Endothelial cell of umbilical vein (primary cell): ENCODE measurements at regions not wholly inside any gene's neighbourhood (a gene's known extent, or its start where the extent isn't known, plus 50 kb on each side); places are given as distances from the start of the nearest gene placed in this dataset.

Experiments used
- BruUV-seq: library from RNA; stranded (reverse); fragments of 400-500 nt; replicated peaks from 2 replicates; lab custom pipeline; 2021; lab: Mats Ljungman, UMichigan
- CTCF ChIA-PET: fragments of 300-600, 350-600 bp; sonication (Branson Sonifier 250); formaldehyde crosslinking; loops from one replicate; lab custom pipeline; 2021; ENCODE audit warnings: antibody characterized with exemption, inconsistent platforms; lab: Charles Lee
- POLR2A ChIA-PET: fragments of 300-600, 350-600 bp; sonication (Branson Sonifier 250); formaldehyde crosslinking; loops from one replicate; lab custom pipeline; 2021; ENCODE audit warnings: antibody characterized with exemption, inconsistent platforms; lab: Charles Lee
- DNase-seq: peaks from one replicate; pipeline ENCODE4 v3.0.0-alpha.2; 2011; ENCODE audit warnings: low read depth, low spot score
- FAIRE-seq: peaks from 2 replicates; lab custom pipeline; 2011; peaks lifted over from hg19 to GRCh38; lab: Jason Lieb, UNC
- H2AFZ ChIP-seq: 2 replicates; pipeline ENCODE4 v1.6.0; 2012; ENCODE audit warnings: low read depth, low read length, control low read depth, inconsistent platforms
- H3K27ac ChIP-seq: 2 replicates; pipeline ENCODE4 v1.5.1; 2011; ENCODE audit warnings: low read depth, mild to moderate bottlenecking, control low read depth, low read length, moderate library complexity; ENCODE audit not compliant: insufficient read depth
- H3K27me3 ChIP-seq, 2 experiments: 2 replicates each; pipeline versions ENCODE4 v1.6.0 to v1.6.1; 2011; ENCODE audit warnings: low read length in 2 of 2, mixed read lengths in 1 of 2; ENCODE audit not compliant: control insufficient read depth in 2 of 2, insufficient read depth in 2 of 2
- H3K36me3 ChIP-seq, 2 experiments: 2 replicates in 1 of 2; 3 replicates in 1 of 2; pipeline ENCODE4 v1.5.1; 2011; ENCODE audit warnings: low read length in 2 of 2, mild to moderate bottlenecking in 1 of 2, moderate library complexity in 1 of 2; ENCODE audit not compliant: control insufficient read depth in 2 of 2, insufficient read depth in 2 of 2; ENCODE audit errors: extremely low read depth in 1 of 2
- H3K4me1 ChIP-seq: 3 replicates; pipeline ENCODE4 v1.5.1; 2011; ENCODE audit warnings: mild to moderate bottlenecking, low read length; ENCODE audit not compliant: control insufficient read depth, insufficient read depth; ENCODE audit errors: extremely low read depth
- H3K4me2 ChIP-seq: 2 replicates; pipeline ENCODE4 v1.6.1; 2011; ENCODE audit warnings: low read length, control low read depth, mixed read lengths; ENCODE audit not compliant: insufficient read depth
- H3K4me3 ChIP-seq, 3 experiments: fragments of 200-600 bp in 1 of 3; sonication (generic), shearing (Covaris generic) in 1 of 3; replicated peaks in 1 of 3; 2 replicates each; pipeline ENCODE4 v1.5.1; 2011 to 2016; ENCODE audit warnings: control low read depth in 3 of 3, low read length in 3 of 3, mild to moderate bottlenecking in 2 of 3, inconsistent platforms in 1 of 3, low read depth in 1 of 3, moderate library complexity in 1 of 3; ENCODE audit not compliant: insufficient read depth in 1 of 3
- H3K79me2 ChIP-seq: 2 replicates; pipeline ENCODE4 v1.6.0; 2012; ENCODE audit warnings: low read length, inconsistent platforms; ENCODE audit not compliant: control insufficient read depth, insufficient read depth
- H3K9ac ChIP-seq: replicated peaks from 2 replicates; pipeline ENCODE3; 2011; ENCODE audit warnings: low read length, control low read depth; ENCODE audit not compliant: insufficient read depth; ENCODE audit errors: extremely low read depth
- H3K9me1 ChIP-seq: replicated peaks from 3 replicates; pipeline ENCODE4 v1.6.0; 2011; ENCODE audit warnings: mild to moderate bottlenecking, low read length; ENCODE audit not compliant: control insufficient read depth, insufficient read depth; ENCODE audit errors: extremely low read depth
- H3K9me3 ChIP-seq: replicated peaks from 2 replicates; pipeline ENCODE4 v1.5.1; 2012; ENCODE audit warnings: low read length, inconsistent platforms; ENCODE audit not compliant: control insufficient read depth, insufficient read depth
- H4K20me1 ChIP-seq: replicated peaks from 2 replicates; pipeline ENCODE3; 2011; ENCODE audit warnings: mild to moderate bottlenecking, low read length; ENCODE audit not compliant: control insufficient read depth, insufficient read depth; ENCODE audit errors: extremely low read depth
- EZH2 ChIP-seq: IDR thresholded peaks from 2 replicates; pipeline ENCODE4 v1.6.1; 2012; ENCODE audit warnings: borderline replicate concordance, low read depth, mild to moderate bottlenecking, moderate library complexity, low read length, inconsistent platforms; ENCODE audit not compliant: severe bottlenecking
- FOS ChIP-seq: IDR thresholded peaks from 2 replicates; pipeline ENCODE4 v1.6.1; 2011; ENCODE audit warnings: mild to moderate bottlenecking, low read length, moderate library complexity, borderline replicate concordance; ENCODE audit not compliant: insufficient read depth
- GATA2 ChIP-seq: IDR thresholded peaks from 2 replicates; pipeline ENCODE4 v1.7.0; 2011; ENCODE audit warnings: low read depth, mild to moderate bottlenecking, moderate library complexity, mixed read lengths, low read length; ENCODE audit not compliant: insufficient read length, insufficient read depth
- JUN ChIP-seq: IDR thresholded peaks from 2 replicates; pipeline ENCODE4 v1.6.1; 2011; ENCODE audit warnings: borderline replicate concordance, low read depth; ENCODE audit not compliant: insufficient read length, insufficient read depth
- MYC ChIP-seq: IDR thresholded peaks from one replicate; pipeline ENCODE4 v1.6.1; 2011; ENCODE audit warnings: mild to moderate bottlenecking, low read depth, low read length
- POLR2A ChIP-seq: IDR thresholded peaks from 2 replicates; pipeline ENCODE4 v1.6.1; 2012; ENCODE audit warnings: low read depth, mild to moderate bottlenecking, control low read depth, low read length
- POLR2AphosphoS5 ChIP-seq: IDR thresholded peaks from 2 replicates; pipeline ENCODE4 v1.6.1; 2012; ENCODE audit warnings: low read depth, mild to moderate bottlenecking, control low read depth, low read length, moderate library complexity; ENCODE audit not compliant: insufficient read depth
- dilution Hi-C: fragments of 300-500 bp; cut with MboI; formaldehyde crosslinking; loops from one replicate; pipeline ENCODE4 v1.15.0; 2019; ENCODE audit warnings: low sequenced_read_pairs; ENCODE audit not compliant: extremely low pct_ligation_motif_present
- intact Hi-C: fragments of 100-400 bp; cut with micrococcal nuclease; formaldehyde crosslinking; loops from one replicate; pipeline ENCODE4 v1.10.0; 2022
- TF ChIP-seq, protein P1 (sequence below), 2 donors: IDR thresholded peaks; 1 replicate in 1 of 2; 2 replicates in 1 of 2; pipeline ENCODE4 v1.5.1; 2011; ENCODE audit warnings: low read length in 2 of 2, mild to moderate bottlenecking in 2 of 2, moderate library complexity in 2 of 2, control low read depth in 1 of 2, inconsistent platforms in 1 of 2, low read depth in 1 of 2; ENCODE audit not compliant: insufficient read depth in 1 of 2; ENCODE audit errors: extremely low read depth in 1 of 2
- TF ChIP-seq, protein P2 (sequence below): IDR thresholded peaks from 2 replicates; pipeline ENCODE4 v1.6.1; 2011; ENCODE audit not compliant: insufficient read depth, insufficient read length

DNA sequence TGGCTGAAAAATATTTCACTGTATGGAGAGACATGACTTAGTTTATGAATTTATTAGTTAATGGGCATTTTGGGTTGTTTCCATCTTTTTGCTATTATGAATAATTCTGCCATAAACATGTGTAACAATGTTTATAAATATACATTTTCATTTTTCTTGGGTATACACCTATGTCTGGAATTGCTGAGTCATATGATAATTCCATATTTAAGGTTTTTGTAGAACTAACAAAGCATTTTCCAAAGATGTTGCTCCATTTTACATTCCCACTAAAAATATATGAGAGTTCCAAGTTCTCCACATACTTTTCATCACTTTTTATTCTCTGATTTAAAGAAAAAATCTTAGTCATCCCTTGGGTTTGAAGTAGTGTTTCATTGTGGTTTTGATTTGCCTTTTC is 108.8 kb upstream of the LRRTM4 start:
- intact Hi-C loops (no loop called here), dilution Hi-C loops (no loop called here)
- FAIRE-seq (no peak), DNase-seq (no peak)
- Histone ChIP-seq H3K9ac (no peak overlapping the region), H3K9me1 (no peaks in the 10 kb centered on the region), H3K4me1 (no peaks in the 10 kb centered on the region), H3K4me2 (no peak overlapping the region), H3K9me3 (no peaks in the 10 kb centered on the region), H3K36me3 (no peaks in the 10 kb centered on the region), H3K27me3 (no peaks in the 10 kb centered on the region), H2AFZ (no peak overlapping the region), H3K4me3 (no peak overlapping the region), H3K27ac (no peak overlapping the region), H4K20me1 (no peaks in the 10 kb centered on the region), H3K79me2 (no peaks in the 10 kb centered on the region)
- no TSS peak for BruUV-seq
- TF ChIP-seq JUN (no peak), POLR2A (no peak), FOS (no peak)
- CTCF ChIA-PET, result no interaction called here
- POLR2A ChIA-PET, result no interaction called here

DNA sequence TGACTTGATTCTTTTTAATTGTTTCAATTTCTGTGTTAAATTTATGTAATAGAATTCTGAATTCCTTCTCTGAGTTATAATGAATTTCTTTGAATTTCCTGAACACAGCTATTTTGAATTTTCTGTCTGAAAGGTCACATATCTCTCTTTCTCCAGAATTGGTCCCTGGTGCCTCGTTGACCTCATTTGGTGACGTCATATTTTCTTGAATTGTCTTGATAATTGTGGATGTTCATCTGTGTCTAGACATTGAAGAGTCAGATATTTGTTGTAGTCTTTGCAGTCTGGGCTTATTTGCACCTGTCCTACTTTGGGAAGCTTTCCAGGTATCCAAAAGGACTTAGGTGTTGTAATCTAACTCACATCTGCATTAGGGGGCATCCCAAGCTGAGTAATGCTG is 111.4 kb upstream of the LRRTM4 start:
- BruUV-seq, result no TSS peak
- Histone ChIP-seq H3K4me2 (no peak overlapping the region), H2AFZ (no peak overlapping the region), H3K4me3 (no peak overlapping the region), H3K27me3 (no peaks in the 10 kb centered on the region), H3K9ac (no peak overlapping the region), H3K4me1 (no peaks in the 10 kb centered on the region), H3K9me3 (no peaks in the 10 kb centered on the region), H4K20me1 (no peaks in the 10 kb centered on the region), H3K27ac (no peak overlapping the region), H3K36me3 (no peaks in the 10 kb centered on the region), H3K9me1 (no peaks in the 10 kb centered on the region), H3K79me2 (no peaks in the 10 kb centered on the region)
- ChIA-PET CTCF (no interaction called here), POLR2A (no interaction called here)
- dilution Hi-C loops (no loop called here), intact Hi-C loops (no loop called here)
- no peak for FAIRE-seq
- DNase-seq, result no peak
- no peak for TF ChIP-seq FOS
- no peak for TF ChIP-seq POLR2A
- TF ChIP-seq JUN, result no peak
- no peak for TF ChIP-seq POLR2AphosphoS5
- TF ChIP-seq, protein P1, sequence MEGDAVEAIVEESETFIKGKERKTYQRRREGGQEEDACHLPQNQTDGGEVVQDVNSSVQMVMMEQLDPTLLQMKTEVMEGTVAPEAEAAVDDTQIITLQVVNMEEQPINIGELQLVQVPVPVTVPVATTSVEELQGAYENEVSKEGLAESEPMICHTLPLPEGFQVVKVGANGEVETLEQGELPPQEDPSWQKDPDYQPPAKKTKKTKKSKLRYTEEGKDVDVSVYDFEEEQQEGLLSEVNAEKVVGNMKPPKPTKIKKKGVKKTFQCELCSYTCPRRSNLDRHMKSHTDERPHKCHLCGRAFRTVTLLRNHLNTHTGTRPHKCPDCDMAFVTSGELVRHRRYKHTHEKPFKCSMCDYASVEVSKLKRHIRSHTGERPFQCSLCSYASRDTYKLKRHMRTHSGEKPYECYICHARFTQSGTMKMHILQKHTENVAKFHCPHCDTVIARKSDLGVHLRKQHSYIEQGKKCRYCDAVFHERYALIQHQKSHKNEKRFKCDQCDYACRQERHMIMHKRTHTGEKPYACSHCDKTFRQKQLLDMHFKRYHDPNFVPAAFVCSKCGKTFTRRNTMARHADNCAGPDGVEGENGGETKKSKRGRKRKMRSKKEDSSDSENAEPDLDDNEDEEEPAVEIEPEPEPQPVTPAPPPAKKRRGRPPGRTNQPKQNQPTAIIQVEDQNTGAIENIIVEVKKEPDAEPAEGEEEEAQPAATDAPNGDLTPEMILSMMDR (IDR thresholded peaks at IDR 0.05; ENCODE audit: extremely low read depth in 1 of 2, insufficient read depth in 1 of 2, low read depth in 1 of 2, low read length in 2 of 2), result no peak
- no peak for TF ChIP-seq EZH2
- no peak for TF ChIP-seq MYC
- TF ChIP-seq GATA2, result no peak
- TF ChIP-seq, protein P2, sequence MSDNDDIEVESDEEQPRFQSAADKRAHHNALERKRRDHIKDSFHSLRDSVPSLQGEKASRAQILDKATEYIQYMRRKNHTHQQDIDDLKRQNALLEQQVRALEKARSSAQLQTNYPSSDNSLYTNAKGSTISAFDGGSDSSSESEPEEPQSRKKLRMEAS, result no peak
